ENCODE measurements at regions not wholly inside any gene's neighbourhood (a gene's known extent, or its start where the extent isn't known, plus 50 kb on each side); places are given as distances from the start of the nearest gene placed in this dataset.
"Not testable (repeated sequence)": the region's sequence is repeated elsewhere in the genome, so short reads cannot be mapped to it uniquely, and the experiment has no call there.

- DNase-seq, result no peak
Observed at GRCh38 chr7:140283472-140283871, 106.7 kb upstream of the KDM7A start.

DNA sequence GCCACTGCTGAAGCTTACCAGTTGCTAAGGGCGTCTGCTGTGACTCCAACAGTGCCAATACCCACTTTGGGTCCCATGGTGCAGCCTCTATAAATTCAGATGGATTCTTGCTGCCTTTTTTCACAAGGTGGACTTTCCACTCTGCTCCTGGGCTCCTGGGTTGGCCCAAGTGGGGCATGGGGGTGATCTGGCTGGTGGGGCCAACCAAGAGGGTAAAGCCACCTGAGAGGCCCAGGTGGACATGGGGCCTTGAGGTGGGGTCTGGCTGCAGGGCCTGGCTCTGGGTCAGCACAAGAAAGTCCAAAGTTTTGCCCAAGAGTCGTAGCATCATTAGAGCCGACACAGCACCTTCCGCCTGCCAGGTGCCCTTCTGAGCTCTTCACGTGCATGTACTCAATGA, 105.2 kb upstream of the KDM7A start:
- DNase-seq, result no peak

DNA sequence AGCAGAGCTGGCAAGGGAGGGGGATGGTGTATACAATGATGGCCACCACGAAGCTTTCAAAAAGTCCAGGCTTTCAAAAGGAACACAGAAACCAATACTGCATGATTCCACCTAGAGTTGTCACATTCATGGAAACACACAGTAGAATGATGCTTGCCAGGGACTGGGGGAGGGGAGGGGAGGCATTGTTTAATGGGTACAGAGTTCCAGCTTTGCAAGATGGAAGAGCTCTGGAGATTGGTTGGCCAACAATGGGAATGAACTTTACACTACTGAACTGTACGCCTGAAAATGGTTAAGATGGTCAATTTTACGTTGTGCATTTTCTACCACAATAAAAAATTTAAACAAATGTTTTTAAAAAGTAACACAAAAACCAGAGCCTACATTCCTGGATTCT, 104.5 kb upstream of the KDM7A start:
- DNase-seq, result no peak

GRCh38 chr7:140276001-140276400, 99.2 kb upstream of the KDM7A start:
- no peak for DNase-seq

DNA sequence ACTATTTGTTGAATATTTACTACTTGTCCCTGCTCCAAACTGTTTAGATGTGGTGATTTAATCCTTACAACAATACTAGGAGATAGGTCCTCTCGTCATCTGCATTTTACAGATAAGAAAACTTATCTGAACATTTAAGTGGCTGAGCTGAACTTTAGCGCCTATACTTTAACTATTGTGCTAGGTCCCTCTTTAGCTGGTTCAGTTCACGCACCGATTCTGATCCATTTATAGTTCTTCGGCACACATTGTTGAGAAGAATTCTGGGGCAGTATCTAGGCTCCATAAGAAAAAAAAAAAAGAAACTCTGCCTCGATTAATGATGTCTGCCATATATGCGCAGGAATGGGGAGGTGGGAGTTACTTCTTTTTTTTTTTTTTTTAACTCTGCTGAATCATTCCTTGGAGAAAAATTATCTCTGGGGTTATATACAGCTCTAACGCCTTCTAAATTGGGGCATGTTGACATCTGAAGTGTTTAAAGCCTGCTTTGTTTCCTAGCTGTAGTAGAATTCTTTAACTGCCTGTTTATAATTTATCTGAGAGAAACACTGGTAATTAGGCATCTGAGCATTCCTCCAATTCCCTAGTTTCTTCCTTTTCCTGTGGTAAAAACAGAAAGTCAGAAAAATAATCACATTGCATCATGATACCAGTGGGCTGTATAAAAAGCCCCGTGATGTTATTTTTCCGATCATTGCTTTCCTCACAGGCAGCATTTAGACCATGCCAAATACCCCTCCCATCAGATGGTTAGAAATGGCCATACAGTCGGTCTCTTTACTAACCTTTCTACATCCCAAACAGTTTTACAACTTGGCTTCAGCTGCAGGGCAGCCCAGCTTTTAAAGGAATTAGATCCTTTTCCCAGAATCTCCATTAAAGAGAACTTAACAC, 98.5 kb upstream of the KDM7A start:
- no peak for DNase-seq

DNA sequence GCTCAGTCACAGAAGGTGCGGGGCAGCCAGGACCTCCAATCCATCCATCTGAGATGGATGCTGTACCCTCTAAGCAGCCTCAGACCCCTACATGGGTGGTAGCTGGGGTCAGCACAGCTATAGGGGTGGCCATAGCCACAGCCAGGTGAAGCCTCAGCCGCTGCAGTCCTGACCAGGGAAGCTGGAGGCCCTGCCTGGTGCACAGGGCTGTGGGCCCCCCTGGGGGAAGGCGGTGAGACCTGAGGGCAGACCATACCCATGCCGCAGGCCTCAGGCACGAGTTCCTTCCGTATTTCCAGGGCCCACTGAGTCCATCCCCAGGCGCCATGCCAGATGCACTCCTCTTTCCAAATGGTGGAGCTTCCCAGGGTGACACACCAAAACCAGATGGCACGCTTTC, 96.6 kb upstream of the KDM7A start:
- no peak for DNase-seq

- not testable (repeated sequence) for DNase-seq
Observed at GRCh38 chr7:140271643-140271968, 94.8 kb upstream of the KDM7A start.

DNA sequence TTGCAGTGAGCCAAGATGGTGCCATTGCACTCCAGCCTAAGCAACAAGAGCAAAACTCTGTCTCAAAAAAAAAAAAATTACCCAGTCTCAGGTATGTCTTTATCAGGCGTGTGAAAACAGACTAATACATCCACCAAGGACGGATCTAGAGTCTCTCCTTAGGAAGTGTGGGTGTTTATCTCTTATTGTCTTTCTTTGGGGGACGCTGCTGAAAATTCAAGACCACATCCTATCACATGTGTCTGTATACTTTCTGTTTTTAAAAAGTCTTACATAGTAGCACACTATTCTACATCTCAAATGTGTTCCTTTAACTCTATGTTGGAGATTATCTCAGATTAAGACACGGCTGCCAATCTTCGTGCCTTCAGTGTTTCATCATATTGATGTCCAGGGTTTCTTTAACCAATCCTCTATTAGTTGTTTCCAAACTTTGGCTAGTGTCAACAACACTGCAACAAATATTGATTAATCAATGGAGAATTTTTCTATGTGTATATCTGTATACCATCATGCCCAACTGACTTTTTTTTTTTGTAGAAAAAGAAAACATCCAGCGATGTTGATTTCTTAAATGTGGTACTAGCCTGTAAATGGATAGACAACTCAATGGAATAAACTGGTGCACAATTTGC, 92.3 kb upstream of the KDM7A start:
- DNase-seq, result no peak

GRCh38 chr7:140267381-140268226, 90.8 kb upstream of the KDM7A start:
- DNase-seq, result no peak

GRCh38 chr7:140263277-140263676, 86.5 kb upstream of the KDM7A start:
- no peak for DNase-seq

DNA sequence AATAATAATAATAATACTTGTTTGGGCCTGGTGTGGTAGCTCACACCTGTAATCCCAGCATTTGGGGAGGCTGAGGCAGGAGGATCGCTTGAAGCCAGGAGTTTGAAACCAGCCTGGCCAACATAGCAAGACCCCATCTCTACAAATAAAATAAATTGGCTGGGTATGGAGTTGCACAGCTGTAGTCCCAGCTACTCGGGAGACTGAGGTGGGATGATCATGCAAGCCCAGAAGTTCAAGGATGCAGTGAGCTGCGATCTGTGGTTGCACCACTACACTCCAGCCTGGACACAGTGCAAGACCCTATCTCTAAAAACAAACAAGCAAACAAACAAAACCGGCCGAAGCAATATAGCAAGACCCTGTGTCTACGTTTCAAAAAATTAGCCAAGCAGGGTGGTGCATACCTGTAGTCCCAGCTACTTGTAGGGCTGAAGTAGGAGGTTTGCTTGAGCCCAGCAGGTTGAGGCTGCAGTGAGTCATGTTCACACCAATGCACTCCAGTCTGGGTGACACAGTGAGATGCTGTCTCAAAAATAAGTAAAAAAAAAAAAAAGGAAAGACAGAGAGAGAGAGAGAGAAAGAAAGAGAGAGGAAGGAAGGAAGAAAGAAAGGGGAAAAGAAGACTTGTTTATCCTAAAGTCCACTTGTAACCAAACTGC, 85.6 kb upstream of the KDM7A start:
- no peak for DNase-seq

- DNase-seq, result no peak
Observed at GRCh38 chr7:140261522-140261921, 84.7 kb upstream of the KDM7A start.

GRCh38 chr7:140261105-140261486, 84.3 kb upstream of the KDM7A start:
- no peak for DNase-seq

- no peak for DNase-seq
Observed at GRCh38 chr7:140260352-140261104, 83.7 kb upstream of the KDM7A start.

DNA sequence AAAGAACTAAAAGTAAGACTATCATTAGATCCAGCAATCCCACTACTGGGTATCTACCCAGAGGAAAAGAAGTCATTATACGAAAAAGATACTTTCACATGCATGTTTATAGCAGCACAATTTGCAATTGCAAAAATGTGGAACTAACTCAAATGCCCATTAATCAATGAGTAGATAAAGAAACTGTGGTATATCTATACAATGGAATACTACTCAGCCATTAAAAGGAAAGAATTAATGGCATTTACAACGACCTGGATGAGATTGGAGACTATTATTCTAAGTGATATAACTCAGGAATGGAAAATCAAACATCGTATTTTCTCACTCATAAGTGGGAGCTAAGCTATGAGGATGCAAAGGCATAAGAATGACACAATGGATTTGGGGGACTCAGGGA, 80.5 kb upstream of the KDM7A start:
- DNase-seq, result not testable (repeated sequence)

DNA sequence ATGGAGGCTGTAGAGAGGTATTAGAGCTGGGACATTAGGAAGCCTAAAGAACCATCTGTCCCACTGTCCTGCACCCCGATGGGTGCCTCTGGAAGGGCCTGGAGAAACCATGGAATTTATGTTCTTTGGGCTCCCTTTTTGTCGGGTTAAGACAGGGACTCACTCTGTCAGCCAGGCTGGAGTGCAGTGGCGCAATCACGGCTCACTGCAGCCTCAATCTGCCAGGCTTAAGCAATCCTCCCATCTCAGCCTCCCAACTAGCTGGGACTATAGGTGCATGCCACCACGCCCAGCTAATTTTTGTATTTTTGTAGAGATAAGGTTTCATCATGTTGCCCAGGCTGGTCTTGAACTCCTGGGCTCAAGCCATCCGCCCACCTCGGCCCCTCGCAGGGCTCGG, 78.2 kb upstream of the KDM7A start:
- not testable (repeated sequence) for DNase-seq

DNA sequence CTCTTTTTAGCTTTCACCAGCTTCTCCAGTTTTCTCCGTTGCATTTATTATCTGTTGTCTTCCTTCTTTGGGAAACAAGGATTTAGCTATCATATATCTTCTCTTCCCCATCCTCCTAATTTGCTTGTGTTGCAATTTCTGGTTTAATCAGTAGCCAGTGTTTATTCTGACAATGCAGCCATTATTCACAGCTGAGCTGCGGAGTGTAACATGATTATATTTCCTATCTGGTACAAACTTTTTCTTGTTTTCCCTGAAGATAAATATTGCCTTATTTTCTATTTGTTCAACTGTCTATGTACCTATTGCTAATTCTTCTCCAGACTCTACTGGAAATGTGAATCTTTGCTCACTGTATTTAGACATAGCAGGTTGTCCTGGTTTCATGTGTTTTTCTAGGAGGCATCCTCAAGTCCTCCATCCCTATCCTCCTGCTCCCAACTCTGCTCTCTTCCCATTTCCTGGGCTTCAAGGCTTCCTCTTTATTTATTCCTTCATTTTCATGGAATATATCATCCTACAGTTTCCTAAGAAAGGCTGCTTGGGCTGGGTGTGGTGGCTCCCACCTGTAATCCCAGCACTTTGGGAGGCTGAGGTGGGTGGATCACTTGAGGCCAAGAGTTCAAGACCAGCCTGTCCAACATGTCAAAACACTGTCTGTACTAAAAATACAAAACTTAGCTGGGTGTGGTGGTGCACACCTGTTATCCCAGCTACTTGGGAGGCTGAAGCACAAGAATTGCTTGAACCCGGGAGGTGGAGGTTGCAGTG, 72.4 kb upstream of the KDM7A start:
- DNase-seq, result peak; percentile 60

GRCh38 chr7:140247559-140247958, 70.8 kb upstream of the KDM7A start:
- no peak for DNase-seq

DNA sequence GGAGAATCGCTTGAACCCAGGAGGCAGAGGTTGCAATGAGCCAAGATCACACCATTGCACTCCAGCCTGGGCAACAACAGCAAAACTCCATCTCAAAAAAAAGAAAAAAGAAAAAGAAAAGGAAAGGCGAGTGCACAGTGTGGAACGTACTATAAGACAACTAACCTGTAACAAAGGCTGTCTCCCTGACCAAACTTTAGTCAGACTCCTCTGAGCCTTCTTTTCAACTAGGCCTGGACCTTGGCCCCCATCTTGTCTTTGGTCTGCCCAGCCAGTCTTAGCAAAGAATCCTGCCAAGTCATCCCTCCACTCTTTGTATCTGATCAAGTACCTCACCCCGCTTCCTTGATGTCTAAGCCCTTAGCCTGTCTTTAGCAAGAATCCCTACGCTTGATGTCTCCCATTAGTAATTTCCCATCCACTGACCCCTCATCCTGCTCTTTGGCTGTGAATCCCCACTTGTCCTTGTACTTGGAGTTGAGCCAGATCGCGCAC, 68.9 kb upstream of the KDM7A start:
- DNase-seq, result no peak

DNA sequence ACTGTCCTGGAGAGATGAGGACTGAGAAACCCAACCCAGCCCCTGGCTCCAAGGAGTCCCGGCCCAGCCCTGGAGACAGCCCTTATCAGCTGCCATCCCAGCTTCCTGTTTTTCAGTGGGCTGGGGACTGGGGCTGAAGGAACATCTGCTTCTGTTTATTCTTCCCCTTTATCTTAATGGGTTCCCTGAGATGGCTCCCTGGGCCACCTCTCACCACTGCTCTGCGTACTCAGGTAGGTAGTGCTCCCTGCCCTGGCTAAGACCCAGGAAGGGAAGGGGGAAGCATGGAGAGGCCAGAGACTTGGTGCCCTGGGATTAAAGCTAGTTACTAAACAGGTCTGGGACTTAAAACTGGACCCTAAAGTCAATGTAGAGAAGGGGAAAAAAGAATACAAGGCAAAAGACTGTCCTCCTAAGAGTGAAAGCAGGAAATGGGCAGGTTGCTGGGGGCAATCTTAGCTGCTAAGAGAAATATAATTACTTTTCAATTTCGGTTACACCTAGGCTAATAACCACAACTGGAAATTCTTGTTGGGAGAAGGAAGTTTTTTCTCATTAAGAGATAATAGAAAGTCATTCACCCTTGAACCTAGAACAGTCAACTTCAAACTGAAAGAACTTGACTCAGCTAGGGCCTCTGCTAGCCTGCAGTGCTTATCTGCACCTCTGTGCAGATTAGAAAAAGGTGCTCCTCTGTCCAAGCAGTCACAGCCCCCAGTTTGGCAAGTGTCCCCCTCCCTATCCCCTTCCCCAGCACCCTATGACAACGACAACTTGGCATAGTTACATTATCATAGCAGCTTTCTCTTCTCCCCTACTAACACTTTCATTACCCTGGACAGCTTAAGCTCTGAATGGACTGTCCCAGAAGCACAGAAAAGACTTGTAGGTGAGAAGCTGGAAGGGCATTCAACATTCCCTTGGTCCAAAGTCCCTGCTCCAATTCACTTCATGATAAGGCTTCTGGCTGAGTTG, 65.6 kb upstream of the KDM7A start:
- DNase-seq, result no peak

All from kidney glomerular epithelial cell (primary cell).